HL-60 (cell line): ENCODE measurements at regions not wholly inside any gene's neighbourhood (a gene's known extent, or its start where the extent isn't known, plus 50 kb on each side); places are given as distances from the start of the nearest gene placed in this dataset.

ENCODE experiments used
- GABPA ChIP-seq: IDR thresholded peaks from 2 replicates; pipeline ENCODE4 v1.6.1; 2012; ENCODE audit warnings: low read depth
- POLR2AphosphoS5 ChIP-seq: IDR thresholded peaks from 2 replicates; pipeline ENCODE4 v1.6.1; 2012; ENCODE audit warnings: low read depth
- TF ChIP-seq, protein P1 (sequence below): IDR thresholded peaks from one replicate; pipeline ENCODE4 v1.5.1; 2011; ENCODE audit warnings: low read length, control low read depth, inconsistent platforms; ENCODE audit not compliant: insufficient read depth
- TF ChIP-seq, protein P2 (sequence below): IDR thresholded peaks from 2 replicates; pipeline ENCODE4 v1.6.1; 2012; ENCODE audit warnings: low read depth; ENCODE audit not compliant: insufficient replicate concordance

DNA sequence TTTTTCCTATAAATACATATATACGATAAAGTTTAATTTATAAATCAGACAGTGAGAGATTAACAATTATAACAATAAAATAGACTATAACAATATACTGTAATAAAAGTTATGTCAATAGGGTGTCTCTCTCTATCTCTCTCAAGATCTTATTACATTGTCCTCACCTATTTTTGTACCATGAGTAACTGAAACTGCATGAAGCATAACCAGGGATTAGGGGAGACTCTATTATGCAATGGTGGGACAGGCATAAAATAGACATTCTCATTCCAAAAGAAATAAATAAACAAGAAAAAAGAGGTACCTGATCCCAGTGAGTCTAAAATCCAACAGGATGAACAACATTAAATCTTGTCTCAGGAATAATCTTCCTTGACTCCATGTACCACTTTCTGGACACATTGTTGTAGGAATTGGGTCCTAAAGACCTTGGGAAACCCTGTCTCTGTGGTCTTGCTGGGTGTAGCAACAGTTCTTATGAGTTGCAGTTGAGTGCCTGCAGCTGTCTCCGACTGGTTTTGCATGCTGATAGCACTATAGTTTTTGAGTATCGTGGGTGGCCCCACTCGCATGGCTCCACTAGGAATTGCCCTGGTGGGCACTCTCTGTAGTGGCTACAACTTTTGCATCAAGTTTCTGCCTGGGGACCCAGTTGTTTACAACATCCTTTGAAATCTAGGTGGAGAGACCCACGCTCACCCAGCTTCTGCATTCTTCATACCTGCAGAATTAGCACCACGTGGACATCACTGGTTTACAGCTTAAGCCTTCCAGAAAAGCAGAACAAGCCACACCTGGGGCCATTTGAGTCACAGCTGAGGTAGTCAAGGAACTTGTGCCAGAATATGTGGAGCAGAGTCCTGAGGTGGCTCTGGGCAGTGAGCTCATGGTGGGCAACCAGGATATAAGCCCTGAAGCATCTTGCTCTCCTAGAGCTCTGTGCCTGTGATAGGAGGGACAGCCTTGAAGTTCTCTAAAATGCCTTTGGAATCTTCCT, 204.7 kb downstream of the KITLG start:
- TF ChIP-seq, protein P1, sequence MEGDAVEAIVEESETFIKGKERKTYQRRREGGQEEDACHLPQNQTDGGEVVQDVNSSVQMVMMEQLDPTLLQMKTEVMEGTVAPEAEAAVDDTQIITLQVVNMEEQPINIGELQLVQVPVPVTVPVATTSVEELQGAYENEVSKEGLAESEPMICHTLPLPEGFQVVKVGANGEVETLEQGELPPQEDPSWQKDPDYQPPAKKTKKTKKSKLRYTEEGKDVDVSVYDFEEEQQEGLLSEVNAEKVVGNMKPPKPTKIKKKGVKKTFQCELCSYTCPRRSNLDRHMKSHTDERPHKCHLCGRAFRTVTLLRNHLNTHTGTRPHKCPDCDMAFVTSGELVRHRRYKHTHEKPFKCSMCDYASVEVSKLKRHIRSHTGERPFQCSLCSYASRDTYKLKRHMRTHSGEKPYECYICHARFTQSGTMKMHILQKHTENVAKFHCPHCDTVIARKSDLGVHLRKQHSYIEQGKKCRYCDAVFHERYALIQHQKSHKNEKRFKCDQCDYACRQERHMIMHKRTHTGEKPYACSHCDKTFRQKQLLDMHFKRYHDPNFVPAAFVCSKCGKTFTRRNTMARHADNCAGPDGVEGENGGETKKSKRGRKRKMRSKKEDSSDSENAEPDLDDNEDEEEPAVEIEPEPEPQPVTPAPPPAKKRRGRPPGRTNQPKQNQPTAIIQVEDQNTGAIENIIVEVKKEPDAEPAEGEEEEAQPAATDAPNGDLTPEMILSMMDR: no peak
- TF ChIP-seq, protein P2, sequence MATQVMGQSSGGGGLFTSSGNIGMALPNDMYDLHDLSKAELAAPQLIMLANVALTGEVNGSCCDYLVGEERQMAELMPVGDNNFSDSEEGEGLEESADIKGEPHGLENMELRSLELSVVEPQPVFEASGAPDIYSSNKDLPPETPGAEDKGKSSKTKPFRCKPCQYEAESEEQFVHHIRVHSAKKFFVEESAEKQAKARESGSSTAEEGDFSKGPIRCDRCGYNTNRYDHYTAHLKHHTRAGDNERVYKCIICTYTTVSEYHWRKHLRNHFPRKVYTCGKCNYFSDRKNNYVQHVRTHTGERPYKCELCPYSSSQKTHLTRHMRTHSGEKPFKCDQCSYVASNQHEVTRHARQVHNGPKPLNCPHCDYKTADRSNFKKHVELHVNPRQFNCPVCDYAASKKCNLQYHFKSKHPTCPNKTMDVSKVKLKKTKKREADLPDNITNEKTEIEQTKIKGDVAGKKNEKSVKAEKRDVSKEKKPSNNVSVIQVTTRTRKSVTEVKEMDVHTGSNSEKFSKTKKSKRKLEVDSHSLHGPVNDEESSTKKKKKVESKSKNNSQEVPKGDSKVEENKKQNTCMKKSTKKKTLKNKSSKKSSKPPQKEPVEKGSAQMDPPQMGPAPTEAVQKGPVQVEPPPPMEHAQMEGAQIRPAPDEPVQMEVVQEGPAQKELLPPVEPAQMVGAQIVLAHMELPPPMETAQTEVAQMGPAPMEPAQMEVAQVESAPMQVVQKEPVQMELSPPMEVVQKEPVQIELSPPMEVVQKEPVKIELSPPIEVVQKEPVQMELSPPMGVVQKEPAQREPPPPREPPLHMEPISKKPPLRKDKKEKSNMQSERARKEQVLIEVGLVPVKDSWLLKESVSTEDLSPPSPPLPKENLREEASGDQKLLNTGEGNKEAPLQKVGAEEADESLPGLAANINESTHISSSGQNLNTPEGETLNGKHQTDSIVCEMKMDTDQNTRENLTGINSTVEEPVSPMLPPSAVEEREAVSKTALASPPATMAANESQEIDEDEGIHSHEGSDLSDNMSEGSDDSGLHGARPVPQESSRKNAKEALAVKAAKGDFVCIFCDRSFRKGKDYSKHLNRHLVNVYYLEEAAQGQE: no peak
- no peak for TF ChIP-seq GABPA
- no peak for TF ChIP-seq POLR2AphosphoS5
